ENCODE measurements at regions not wholly inside any gene's neighbourhood (a gene's known extent, or its start where the extent isn't known, plus 50 kb on each side); places are given as distances from the start of the nearest gene placed in this dataset.
"Not testable (repeated sequence)": the region's sequence is repeated elsewhere in the genome, so short reads cannot be mapped to it uniquely, and the experiment has no call there.

DNA sequence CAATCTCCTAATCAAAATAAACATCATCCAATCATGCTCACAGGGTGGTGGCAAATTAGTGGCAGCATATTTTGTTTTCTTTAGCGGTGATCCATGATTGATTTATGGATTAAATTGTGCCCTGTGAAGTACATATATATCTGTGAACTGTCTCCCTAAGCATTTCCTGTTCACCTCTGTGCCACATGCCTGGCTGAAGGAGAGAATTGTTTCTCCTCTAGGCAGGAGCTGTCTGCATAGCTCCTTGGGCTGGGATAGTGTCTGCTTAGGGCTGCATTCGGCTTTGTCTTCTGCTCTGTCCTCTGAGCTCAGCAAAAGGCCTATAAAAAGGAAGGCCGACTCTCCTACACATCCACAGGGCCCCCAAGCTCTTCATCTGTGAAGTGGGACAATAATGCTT, 246.4 kb downstream of the BCL2L11 start:
- H3K4ac ChIP-seq (replicated peaks; ENCODE audit: insufficient read length, low read depth, low read length); FAIRE-seq; H2BK15ac ChIP-seq (ENCODE audit: low read length); H3K9ac ChIP-seq (replicated peaks in 1 of 4; ENCODE audit: extremely low read depth in 1 of 4, low read depth in 3 of 4, low read length in 3 of 4); H3K23me2 ChIP-seq (ENCODE audit: low read depth, low read length); CTCF ChIA-PET (ENCODE audit: partially characterized antibody); H2AK5ac ChIP-seq (ENCODE audit: low read depth, low read length); H2BK12ac ChIP-seq (ENCODE audit: low read depth, low read length); H3K79me2 ChIP-seq (ENCODE audit: control insufficient read depth in 1 of 2, insufficient read depth in 2 of 2, low read length in 2 of 2); H3K79me1 ChIP-seq (ENCODE audit: low read depth, low read length); H2BK20ac ChIP-seq (ENCODE audit: low read length); H3K27me3 ChIP-seq (replicated peaks in 1 of 4; ENCODE audit: control insufficient read depth in 3 of 4, extremely low read depth in 1 of 4, insufficient read depth in 3 of 4, low read length in 3 of 4); H3K36me3 ChIP-seq (ENCODE audit: control insufficient read depth in 2 of 4, insufficient read depth in 4 of 4, low read length in 3 of 4); H4K8ac ChIP-seq (ENCODE audit: extremely low read depth, insufficient read depth, low read length); H4K5ac ChIP-seq (ENCODE audit: insufficient read length, low read depth, low read length); DNase-seq (ENCODE audit: low read depth in 1 of 2, low spot score in 2 of 2); POLR2A ChIA-PET (ENCODE audit: partially characterized antibody); H3K9me3 ChIP-seq (ENCODE audit: insufficient read depth in 2 of 2, low read depth in 1 of 2, low read length in 1 of 2); H3K4me1 ChIP-seq (replicated peaks in 1 of 4; ENCODE audit: control insufficient read depth in 3 of 4, insufficient read depth in 4 of 4, low read length in 3 of 4); H3K4me3 ChIP-seq (ENCODE audit: extremely low read depth in 1 of 4, insufficient read depth in 2 of 4, low read depth in 3 of 4, low read length in 4 of 4); H2AFZ ChIP-seq (ENCODE audit: low read length); H4K91ac ChIP-seq (replicated peaks; ENCODE audit: insufficient read length, low read length); H3K14ac ChIP-seq (ENCODE audit: insufficient read length); H3K23ac ChIP-seq (ENCODE audit: insufficient read length); H2BK120ac ChIP-seq (replicated peaks; ENCODE audit: low read depth, low read length); H4K20me1 ChIP-seq (replicated peaks in 1 of 2; ENCODE audit: control insufficient read depth in 1 of 2, insufficient read depth in 2 of 2, low read length in 2 of 2); H3K56ac ChIP-seq (replicated peaks; ENCODE audit: insufficient read length, low read depth, low read length); H3K27ac ChIP-seq (ENCODE audit: low read depth, low read length); H3K18ac ChIP-seq (ENCODE audit: extremely low read depth, low read length); H2BK5ac ChIP-seq (ENCODE audit: low read depth, low read length); H3K4me2 ChIP-seq (ENCODE audit: insufficient read depth in 1 of 2, low read depth in 2 of 2, low read length in 2 of 2): not testable (repeated sequence)
- WGBS, 2 experiments (ENCODE audit: extremely low coverage in 1 of 2, insufficient coverage in 1 of 2, insufficient read length in 1 of 2, insufficient replicate concordance in 2 of 2, low coverage in 1 of 2, low lambda C conversion rate in 2 of 2, missing lambda C conversion rate in 1 of 2) = 90% methylated on average over 3 of the region's 3 CpGs; no CpG with 5 or more reads in 1 of the 2 experiments

DNA sequence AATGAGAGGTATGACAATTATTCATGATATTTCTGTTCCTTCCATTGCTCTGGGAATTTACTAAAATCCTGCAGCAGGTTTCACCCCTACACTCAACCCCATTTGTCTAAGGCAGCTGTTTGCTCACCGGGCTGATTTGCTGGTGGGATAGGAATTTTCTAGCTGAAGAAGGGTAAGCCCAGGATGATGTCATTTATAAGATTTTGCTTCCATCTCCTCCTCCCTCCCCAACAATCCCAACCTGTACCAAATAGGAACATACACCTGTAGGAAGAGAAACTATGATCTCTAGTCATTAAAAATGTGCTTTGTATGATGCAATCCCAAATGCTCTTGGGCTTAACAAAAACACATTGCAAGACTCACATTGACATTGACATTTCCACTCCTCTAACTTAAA, 247.2 kb downstream of the BCL2L11 start:
- CTCF ChIA-PET (ENCODE audit: partially characterized antibody); H3K23ac ChIP-seq (ENCODE audit: insufficient read length); H3K9me3 ChIP-seq (ENCODE audit: insufficient read depth in 2 of 2, low read depth in 1 of 2, low read length in 1 of 2); H3K79me2 ChIP-seq (ENCODE audit: control insufficient read depth in 1 of 2, insufficient read depth in 2 of 2, low read length in 2 of 2); H4K5ac ChIP-seq (ENCODE audit: insufficient read length, low read depth, low read length); H2BK15ac ChIP-seq (ENCODE audit: low read length); H3K4me3 ChIP-seq (ENCODE audit: extremely low read depth in 1 of 4, insufficient read depth in 2 of 4, low read depth in 3 of 4, low read length in 4 of 4); H4K20me1 ChIP-seq (replicated peaks in 1 of 2; ENCODE audit: control insufficient read depth in 1 of 2, insufficient read depth in 2 of 2, low read length in 2 of 2); H3K36me3 ChIP-seq (ENCODE audit: control insufficient read depth in 2 of 4, insufficient read depth in 4 of 4, low read length in 3 of 4); H4K91ac ChIP-seq (replicated peaks; ENCODE audit: insufficient read length, low read length); H2AFZ ChIP-seq (ENCODE audit: low read length); H3K14ac ChIP-seq (ENCODE audit: insufficient read length); H2BK5ac ChIP-seq (ENCODE audit: low read depth, low read length); DNase-seq (ENCODE audit: low read depth in 1 of 2, low spot score in 2 of 2); H3K27ac ChIP-seq (ENCODE audit: low read depth, low read length); H3K9ac ChIP-seq (replicated peaks in 1 of 4; ENCODE audit: extremely low read depth in 1 of 4, low read depth in 3 of 4, low read length in 3 of 4); H3K27me3 ChIP-seq (replicated peaks in 1 of 4; ENCODE audit: control insufficient read depth in 3 of 4, extremely low read depth in 1 of 4, insufficient read depth in 3 of 4, low read length in 3 of 4); H2BK20ac ChIP-seq (ENCODE audit: low read length); H3K4me1 ChIP-seq (replicated peaks in 1 of 4; ENCODE audit: control insufficient read depth in 3 of 4, insufficient read depth in 4 of 4, low read length in 3 of 4); FAIRE-seq; H2BK12ac ChIP-seq (ENCODE audit: low read depth, low read length); H4K8ac ChIP-seq (ENCODE audit: extremely low read depth, insufficient read depth, low read length); POLR2A ChIA-PET (ENCODE audit: partially characterized antibody); H3K4me2 ChIP-seq (ENCODE audit: insufficient read depth in 1 of 2, low read depth in 2 of 2, low read length in 2 of 2); H3K56ac ChIP-seq (replicated peaks; ENCODE audit: insufficient read length, low read depth, low read length); H3K18ac ChIP-seq (ENCODE audit: extremely low read depth, low read length); H3K4ac ChIP-seq (replicated peaks; ENCODE audit: insufficient read length, low read depth, low read length); H2AK5ac ChIP-seq (ENCODE audit: low read depth, low read length); H3K23me2 ChIP-seq (ENCODE audit: low read depth, low read length); H3K79me1 ChIP-seq (ENCODE audit: low read depth, low read length); H2BK120ac ChIP-seq (replicated peaks; ENCODE audit: low read depth, low read length): not testable (repeated sequence)
- WGBS, 2 experiments (ENCODE audit: extremely low coverage in 1 of 2, insufficient coverage in 1 of 2, insufficient read length in 1 of 2, insufficient replicate concordance in 2 of 2, low coverage in 1 of 2, low lambda C conversion rate in 2 of 2, missing lambda C conversion rate in 1 of 2) = no CpG with 5 or more reads among the region's 1 CpG

Measured in H1 (cell line).